ENCODE measurements at regions not wholly inside any gene's neighbourhood (a gene's known extent, or its start where the extent isn't known, plus 50 kb on each side); places are given as distances from the start of the nearest gene placed in this dataset.

- Histone ChIP-seq H3K4me3 (ENCODE audit: low read length) (no peak overlapping the region), H3K27ac (ENCODE audit: low read length) (no peak overlapping the region), H3K4me1 (ENCODE audit: control insufficient read depth, insufficient read depth, low read length) (no peaks in the 10 kb centered on the region), H3K36me3 (ENCODE audit: control insufficient read depth, insufficient read depth, low read length) (no peaks in the 10 kb centered on the region), H3K9me3 (replicated peaks; ENCODE audit: control insufficient read depth, low read depth, low read length) (no peaks in the 10 kb centered on the region), H3K27me3 (ENCODE audit: control insufficient read depth, insufficient read depth, low read length) (no peaks in the 10 kb centered on the region)
- WGBS (ENCODE audit: insufficient coverage): no CpG with 5 or more reads among the region's 5 CpGs
- no peak for DNase-seq
These were observed 919.8 kb downstream of the CENPC start for GRCh38 chr4:66625480-66625879.

GRCh38 chr4:66613591-66613990, 931.7 kb downstream of the CENPC start:
- Histone ChIP-seq H3K4me3 (ENCODE audit: low read length) (no peak overlapping the region), H3K9me3 (replicated peaks; ENCODE audit: control insufficient read depth, low read depth, low read length) (peaks cover 7% of the 10 kb centered on the region), H3K4me1 (ENCODE audit: control insufficient read depth, insufficient read depth, low read length) (no peaks in the 10 kb centered on the region), H3K27me3 (ENCODE audit: control insufficient read depth, insufficient read depth, low read length) (no peaks in the 10 kb centered on the region), H3K27ac (ENCODE audit: low read length) (no peak overlapping the region), H3K36me3 (ENCODE audit: control insufficient read depth, insufficient read depth, low read length) (no peaks in the 10 kb centered on the region)
- no peak for DNase-seq
- no CpG with 5 or more reads among the region's 2 CpGs for WGBS (ENCODE audit: insufficient coverage)

- H3K9me3 ChIP-seq (replicated peaks; ENCODE audit: control insufficient read depth, low read depth, low read length): peaks cover 2% of the 10 kb centered on the region
- H3K36me3 ChIP-seq (ENCODE audit: control insufficient read depth, insufficient read depth, low read length): no peaks in the 10 kb centered on the region
- H3K4me3 ChIP-seq (ENCODE audit: low read length): no peak overlapping the region
- no peak overlapping the region for H3K27ac ChIP-seq (ENCODE audit: low read length)
- 100% methylated on average over 1 of the region's 2 CpGs for WGBS (ENCODE audit: insufficient coverage)
- H3K27me3 ChIP-seq (ENCODE audit: control insufficient read depth, insufficient read depth, low read length): no peaks in the 10 kb centered on the region
- H3K4me1 ChIP-seq (ENCODE audit: control insufficient read depth, insufficient read depth, low read length): no peaks in the 10 kb centered on the region
- no peak for DNase-seq
These were observed 936.3 kb downstream of the CENPC start for GRCh38 chr4:66609014-66609413.

- no peaks in the 10 kb centered on the region for H3K27me3 ChIP-seq (ENCODE audit: control insufficient read depth, insufficient read depth, low read length)
These were observed 936.6 kb upstream of the EPHA5 start for GRCh38 chr4:66606908-66607307.

GRCh38 chr4:66606215-66606614, 935.9 kb upstream of the EPHA5 start:
- Histone ChIP-seq H3K27ac (ENCODE audit: low read length) (no peak overlapping the region), H3K4me1 (ENCODE audit: control insufficient read depth, insufficient read depth, low read length) (no peaks in the 10 kb centered on the region), H3K9me3 (replicated peaks; ENCODE audit: control insufficient read depth, low read depth, low read length) (no peaks in the 10 kb centered on the region), H3K36me3 (ENCODE audit: control insufficient read depth, insufficient read depth, low read length) (no peaks in the 10 kb centered on the region), H3K4me3 (ENCODE audit: low read length) (no peak overlapping the region), H3K27me3 (ENCODE audit: control insufficient read depth, insufficient read depth, low read length) (no peaks in the 10 kb centered on the region)
- DNase-seq: no peak

More at GRCh38 chr4:66606908-66607307, 936.6 kb upstream of the EPHA5 start:
- H3K27ac ChIP-seq (ENCODE audit: low read length): no peak overlapping the region
- DNase-seq: no peak
- H3K4me1 ChIP-seq (ENCODE audit: control insufficient read depth, insufficient read depth, low read length): no peaks in the 10 kb centered on the region
- no peak overlapping the region for H3K4me3 ChIP-seq (ENCODE audit: low read length)
- H3K9me3 ChIP-seq (replicated peaks; ENCODE audit: control insufficient read depth, low read depth, low read length): no peaks in the 10 kb centered on the region
- H3K36me3 ChIP-seq (ENCODE audit: control insufficient read depth, insufficient read depth, low read length): no peaks in the 10 kb centered on the region

- no peak for DNase-seq
- Histone ChIP-seq H3K4me1 (ENCODE audit: control insufficient read depth, insufficient read depth, low read length) (no peaks in the 10 kb centered on the region), H3K36me3 (ENCODE audit: control insufficient read depth, insufficient read depth, low read length) (no peaks in the 10 kb centered on the region), H3K27ac (ENCODE audit: low read length) (no peak overlapping the region), H3K9me3 (replicated peaks; ENCODE audit: control insufficient read depth, low read depth, low read length) (no peaks in the 10 kb centered on the region), H3K27me3 (ENCODE audit: control insufficient read depth, insufficient read depth, low read length) (no peaks in the 10 kb centered on the region), H3K4me3 (ENCODE audit: low read length) (no peak overlapping the region)
These were observed 933.9 kb upstream of the EPHA5 start for GRCh38 chr4:66604192-66604591.

- Histone ChIP-seq H3K4me3 (ENCODE audit: low read length) (no peak overlapping the region), H3K4me1 (ENCODE audit: control insufficient read depth, insufficient read depth, low read length) (no peaks in the 10 kb centered on the region), H3K27me3 (ENCODE audit: control insufficient read depth, insufficient read depth, low read length) (no peaks in the 10 kb centered on the region), H3K36me3 (ENCODE audit: control insufficient read depth, insufficient read depth, low read length) (no peaks in the 10 kb centered on the region), H3K27ac (ENCODE audit: low read length) (no peak overlapping the region), H3K9me3 (replicated peaks; ENCODE audit: control insufficient read depth, low read depth, low read length) (no peaks in the 10 kb centered on the region)
- DNase-seq: no peak
These were observed 932.3 kb upstream of the EPHA5 start for GRCh38 chr4:66602622-66603021.

GRCh38 chr4:66591968-66592367, 921.7 kb upstream of the EPHA5 start:
- H3K4me1 ChIP-seq (ENCODE audit: control insufficient read depth, insufficient read depth, low read length): no peaks in the 10 kb centered on the region
- DNase-seq: no peak

DNA sequence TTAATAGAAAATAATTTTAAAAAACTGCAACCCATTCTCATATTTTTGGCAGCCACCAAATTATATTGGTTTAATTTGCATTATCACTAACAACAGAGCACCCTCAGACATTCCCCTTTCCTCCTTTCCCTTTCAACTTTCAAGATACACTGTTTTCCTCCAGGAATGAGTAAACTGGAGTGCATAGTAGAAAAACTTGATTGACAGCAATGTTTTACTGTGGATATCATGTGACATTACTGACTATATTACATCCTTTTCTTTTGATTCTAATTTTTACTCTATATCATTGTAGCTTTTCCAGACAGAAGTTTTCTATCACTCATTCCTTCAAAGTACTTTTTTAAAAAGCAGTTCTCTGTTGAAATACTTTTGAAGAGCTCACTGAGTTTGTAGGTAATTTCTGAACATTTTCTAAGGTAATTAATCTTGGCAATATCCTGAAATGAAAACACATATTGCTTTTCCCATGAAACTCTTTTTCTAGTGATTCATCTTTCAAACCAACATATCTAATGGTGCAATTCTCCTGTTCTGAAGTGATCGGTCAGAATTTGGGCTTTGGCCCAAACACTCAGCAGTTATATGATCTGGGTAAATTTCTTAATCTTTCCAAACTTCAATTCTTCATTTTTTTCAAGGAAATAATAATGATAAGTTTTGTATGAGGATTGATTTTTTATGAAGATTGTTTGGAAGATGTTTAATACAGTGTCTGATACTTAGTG, 920.4 kb upstream of the EPHA5 start:
- Histone ChIP-seq H3K27ac (ENCODE audit: low read length) (no peak overlapping the region), H3K36me3 (ENCODE audit: control insufficient read depth, insufficient read depth, low read length) (no peaks in the 10 kb centered on the region), H3K9me3 (replicated peaks; ENCODE audit: control insufficient read depth, low read depth, low read length) (no peaks in the 10 kb centered on the region), H3K27me3 (ENCODE audit: control insufficient read depth, insufficient read depth, low read length) (no peaks in the 10 kb centered on the region), H3K4me1 (ENCODE audit: control insufficient read depth, insufficient read depth, low read length) (no peaks in the 10 kb centered on the region), H3K4me3 (ENCODE audit: low read length) (no peak overlapping the region)
- WGBS (ENCODE audit: insufficient coverage): no CpG with 5 or more reads among the region's 1 CpG
- no peak for DNase-seq

More at GRCh38 chr4:66591968-66592367, 921.7 kb upstream of the EPHA5 start:
- no peaks in the 10 kb centered on the region for H3K36me3 ChIP-seq (ENCODE audit: control insufficient read depth, insufficient read depth, low read length)
- H3K27me3 ChIP-seq (ENCODE audit: control insufficient read depth, insufficient read depth, low read length): no peaks in the 10 kb centered on the region
- H3K27ac ChIP-seq (ENCODE audit: low read length): no peak overlapping the region
- no peak overlapping the region for H3K4me3 ChIP-seq (ENCODE audit: low read length)
- no peaks in the 10 kb centered on the region for H3K9me3 ChIP-seq (replicated peaks; ENCODE audit: control insufficient read depth, low read depth, low read length)

DNA sequence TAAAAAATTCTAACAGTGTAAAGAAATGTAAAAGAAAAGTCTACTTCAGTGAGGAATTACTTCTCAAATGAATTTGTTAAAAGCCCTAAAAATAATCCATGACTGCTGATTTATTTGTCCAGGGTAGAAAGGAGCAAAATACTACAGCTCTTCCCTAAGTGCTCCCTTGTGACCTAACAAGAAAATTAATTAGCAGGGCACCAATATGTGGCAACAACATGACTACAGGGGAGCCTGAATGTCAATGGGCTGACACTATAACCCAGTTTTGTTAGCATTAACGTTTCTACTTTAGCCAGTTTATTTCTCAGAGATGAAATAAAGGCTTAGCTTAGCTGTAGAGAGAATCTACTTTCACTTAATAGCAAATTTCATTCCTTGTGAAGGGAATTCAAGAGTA, 918.9 kb upstream of the EPHA5 start:
- Histone ChIP-seq H3K27ac (ENCODE audit: low read length) (no peak overlapping the region), H3K9me3 (replicated peaks; ENCODE audit: control insufficient read depth, low read depth, low read length) (no peaks in the 10 kb centered on the region), H3K36me3 (ENCODE audit: control insufficient read depth, insufficient read depth, low read length) (no peaks in the 10 kb centered on the region), H3K27me3 (ENCODE audit: control insufficient read depth, insufficient read depth, low read length) (no peaks in the 10 kb centered on the region), H3K4me3 (ENCODE audit: low read length) (no peak overlapping the region), H3K4me1 (ENCODE audit: control insufficient read depth, insufficient read depth, low read length) (no peaks in the 10 kb centered on the region)
- no peak for DNase-seq
- no CpG with 5 or more reads among the region's 1 CpG for WGBS (ENCODE audit: insufficient coverage)

GRCh38 chr4:66585767-66586166, 915.5 kb upstream of the EPHA5 start:
- DNase-seq: no peak
- no CpG with 5 or more reads among the region's 1 CpG for WGBS (ENCODE audit: insufficient coverage)
- H3K9me3 ChIP-seq (replicated peaks; ENCODE audit: control insufficient read depth, low read depth, low read length): no peaks in the 10 kb centered on the region
- no peaks in the 10 kb centered on the region for H3K36me3 ChIP-seq (ENCODE audit: control insufficient read depth, insufficient read depth, low read length)
- H3K27ac ChIP-seq (ENCODE audit: low read length): no peak overlapping the region
- no peak overlapping the region for H3K4me3 ChIP-seq (ENCODE audit: low read length)
- no peaks in the 10 kb centered on the region for H3K27me3 ChIP-seq (ENCODE audit: control insufficient read depth, insufficient read depth, low read length)
- H3K4me1 ChIP-seq (ENCODE audit: control insufficient read depth, insufficient read depth, low read length): no peaks in the 10 kb centered on the region

All from muscle of leg (tissue), 3 donors.